HCT116 (cell line): ENCODE measurements at regions not wholly inside any gene's neighbourhood (a gene's known extent, or its start where the extent isn't known, plus 50 kb on each side); places are given as distances from the start of the nearest gene placed in this dataset.

ENCODE experiments used
- ATAC-seq: fragments of 200-7000 bp; cut with Tn5 transposase; 2 replicates; pipeline ENCODE4 v1.9.1; 2020; ENCODE audit warnings: mild to moderate bottlenecking, moderate library complexity
- BruUV-seq: library from RNA; stranded (reverse); fragments of 400-500 nt; replicated peaks from 2 replicates; lab custom pipeline; 2021; lab: Mats Ljungman, UMichigan
- CTCF ChIA-PET: fragments of 300-600 bp; sonication (Branson Sonifier 250); formaldehyde crosslinking; loops from one replicate; lab custom pipeline; 2021; ENCODE audit warnings: antibody characterized with exemption; lab: Charles Lee
- POLR2A ChIA-PET: fragments of 300-600, 350-600 bp; sonication (Branson Sonifier 250); formaldehyde crosslinking; loops from one replicate; lab custom pipeline; 2021; ENCODE audit warnings: antibody characterized with exemption; lab: Charles Lee
- RAD21 ChIA-PET, 2 experiments: fragments of 300-600 bp; sonication (Branson Sonifier 250); formaldehyde crosslinking; loops; one replicate each; lab custom pipeline; 2023; ENCODE audit warnings: low total read pairs in 2 of 2; ENCODE audit not compliant: uncharacterized antibody in 2 of 2, unreplicated experiment in 2 of 2, low non-redundant PET in 1 of 2; lab: Charles Lee
- DNase-seq: peaks from one replicate; pipeline ENCODE4 v3.0.0-alpha.2; 2010; ENCODE audit warnings: low read depth, low spot score
- H2AFZ ChIP-seq: fragments of 200-600 bp; shearing (Covaris generic), sonication (generic); 2 replicates; pipeline ENCODE4 v1.6.1; 2017; ENCODE audit warnings: low read depth, mixed run types, mixed read lengths, antibody characterized with exemption, low read length; ENCODE audit not compliant: poor library complexity, severe bottlenecking
- H3K27ac ChIP-seq: 2 replicates; pipeline ENCODE4 v1.5.1; 2012; ENCODE audit warnings: low read depth, low read length
- H3K27me3 ChIP-seq: fragments of 200-600 bp; sonication (generic); 2 replicates; pipeline ENCODE4 v1.6.1; 2016; ENCODE audit warnings: mixed run types, low read length, mixed read lengths; ENCODE audit not compliant: insufficient read depth
- H3K36me3 ChIP-seq, 2 experiments: fragments of 200-500 bp in 1 of 2; fragments of 200-600 bp in 1 of 2; sonication (Bioruptor generic) in 1 of 2; sonication (generic) in 1 of 2; 2 replicates each; pipeline versions ENCODE4 v1.5.1 to v1.6.1; 2014 to 2016; ENCODE audit warnings: low read length in 2 of 2, inconsistent platforms in 1 of 2, mixed read lengths in 1 of 2, mixed run types in 1 of 2; ENCODE audit not compliant: insufficient read depth in 2 of 2, control insufficient read depth in 1 of 2
- H3K4me1 ChIP-seq, 2 experiments: fragments of 200-600 bp in 1 of 2; sonication (generic) in 1 of 2; 2 replicates each; pipeline versions ENCODE4 v1.5.1 to v1.6.1; 2012 to 2017; ENCODE audit warnings: low read length in 2 of 2, inconsistent platforms in 1 of 2, mild to moderate bottlenecking in 1 of 2, mixed read lengths in 1 of 2, mixed run types in 1 of 2, moderate library complexity in 1 of 2; ENCODE audit not compliant: insufficient read depth in 2 of 2, control insufficient read depth in 1 of 2
- H3K4me2 ChIP-seq: fragments of 200-600 bp; sonication (generic); 2 replicates; pipeline ENCODE4 v1.6.1; 2017; ENCODE audit warnings: mixed run types, low read length, mixed read lengths
- H3K4me3 ChIP-seq, 2 experiments: fragments of 200-600 bp in 1 of 2; sonication (generic) in 1 of 2; replicated peaks in 1 of 2; 2 replicates each; pipeline ENCODE4 v1.5.1; 2011 to 2016; ENCODE audit warnings: low read length in 2 of 2, control low read depth in 1 of 2, low read depth in 1 of 2, mild to moderate bottlenecking in 1 of 2, mixed read lengths in 1 of 2, mixed run types in 1 of 2
- H3K79me2 ChIP-seq: fragments of 200-600 bp; sonication (generic); 2 replicates; pipeline ENCODE4 v1.6.1; 2017; ENCODE audit warnings: mild to moderate bottlenecking, mixed run types, low read length, moderate library complexity, mixed read lengths; ENCODE audit not compliant: insufficient read depth
- H3K9ac ChIP-seq: fragments of 200-600 bp; sonication (generic); 2 replicates; pipeline ENCODE4 v1.6.1; 2016; ENCODE audit warnings: low read length, mixed read lengths
- H3K9me2 ChIP-seq: fragments of 200-600 bp; sonication (generic), shearing (Covaris generic); 2 replicates; pipeline ENCODE4 v1.6.1; 2017; ENCODE audit warnings: mixed run types, mild to moderate bottlenecking, moderate library complexity; ENCODE audit not compliant: insufficient read depth
- H3K9me3 ChIP-seq, 2 experiments: fragments of 200-500 bp in 1 of 2; fragments of 200-600 bp in 1 of 2; sonication (Bioruptor generic) in 1 of 2; sonication (generic) in 1 of 2; 2 replicates each; pipeline ENCODE4 v1.6.1; 2014 to 2017; ENCODE audit warnings: low read length in 2 of 2, mixed read lengths in 2 of 2, inconsistent platforms in 1 of 2, low read depth in 1 of 2, mild to moderate bottlenecking in 1 of 2, mixed run types in 1 of 2, moderate library complexity in 1 of 2; ENCODE audit not compliant: control insufficient read depth in 1 of 2, insufficient read depth in 1 of 2
- H4K20me1 ChIP-seq: fragments of 200-600 bp; sonication (generic), shearing (Covaris generic); 2 replicates; pipeline ENCODE4 v1.6.1; 2017; ENCODE audit warnings: mixed run types, mild to moderate bottlenecking, moderate library complexity; ENCODE audit not compliant: insufficient read depth
- ATF3 ChIP-seq: IDR thresholded peaks from 2 replicates; pipeline ENCODE4 v1.6.1; 2012
- CEBPB ChIP-seq: IDR thresholded peaks from 2 replicates; pipeline ENCODE4 v1.6.1; 2012; ENCODE audit warnings: low read depth
- EGR1 ChIP-seq: IDR thresholded peaks from 2 replicates; pipeline ENCODE4 v1.6.1; 2012; ENCODE audit warnings: low read depth
- EZH2 ChIP-seq: fragments of 200-600 bp; sonication (generic); IDR thresholded peaks from 2 replicates; pipeline ENCODE4 v1.6.1; 2017; ENCODE audit warnings: antibody characterized with exemption, mixed run types
- EZH2phosphoT487 ChIP-seq: fragments of 200-600 bp; IDR thresholded peaks from 2 replicates; pipeline ENCODE4 v1.6.1; 2018; ENCODE audit warnings: antibody characterized with exemption, borderline replicate concordance
- FOSL1 ChIP-seq: IDR thresholded peaks from 2 replicates; pipeline ENCODE4 v1.6.1; 2012; ENCODE audit warnings: low read depth
- JUND ChIP-seq: IDR thresholded peaks from 2 replicates; pipeline ENCODE4 v1.6.1; 2012
- MAX ChIP-seq: IDR thresholded peaks from 2 replicates; pipeline ENCODE4 v1.6.1; 2012
- POLR2A ChIP-seq: IDR thresholded peaks from 2 replicates; pipeline ENCODE4 v1.7.0; 2011; ENCODE audit warnings: borderline replicate concordance; ENCODE audit not compliant: insufficient read depth, insufficient read length; ENCODE audit errors: extremely low read depth
- REST ChIP-seq: IDR thresholded peaks from 2 replicates; pipeline ENCODE4 v1.6.1; 2012; ENCODE audit warnings: low read depth
- SRF ChIP-seq: IDR thresholded peaks from 2 replicates; pipeline ENCODE4 v1.6.1; 2012; ENCODE audit warnings: low read depth
- YY1 ChIP-seq: IDR thresholded peaks from 2 replicates; pipeline ENCODE4 v1.6.1; 2011; ENCODE audit warnings: low read length, low read depth, moderate library complexity, mild to moderate bottlenecking; ENCODE audit not compliant: insufficient replicate concordance; ENCODE audit errors: extremely low read depth
- ZBTB33 ChIP-seq: IDR thresholded peaks from 2 replicates; pipeline ENCODE4 v1.6.1; 2011; ENCODE audit warnings: mild to moderate bottlenecking, low read length, moderate library complexity; ENCODE audit not compliant: insufficient replicate concordance; ENCODE audit errors: extremely low read depth
- ZFX ChIP-seq: fragments of 450-650 bp; IDR thresholded peaks from 2 replicates; pipeline ENCODE4 v1.6.1; 2017
- ZNF274 ChIP-seq: fragments of 200-500 bp; sonication (Bioruptor generic); IDR thresholded peaks from 2 replicates; pipeline ENCODE4 v1.6.1; 2014; ENCODE audit warnings: mild to moderate bottlenecking, low read depth, low read length, inconsistent platforms
- intact Hi-C: fragments of 100-400 bp; cut with micrococcal nuclease; formaldehyde crosslinking; loops from 2 replicates; pipeline ENCODE4 v1.10.0; 2022

- no peak overlapping the region for H3K9ac ChIP-seq
- H3K27me3 ChIP-seq: no peaks in the 10 kb centered on the region
- H3K79me2 ChIP-seq: no peaks in the 10 kb centered on the region
- H3K9me3 ChIP-seq: no peaks in the 10 kb centered on the region
- no peaks in the 10 kb centered on the region for H3K9me2 ChIP-seq
- POLR2A ChIA-PET: no interaction called here
- no peaks in the 10 kb centered on the region for H4K20me1 ChIP-seq
- RAD21 ChIA-PET: no interaction called here
- no peak overlapping the region for H2AFZ ChIP-seq
- BruUV-seq: no TSS peak
- H3K27ac ChIP-seq: no peak overlapping the region
- ATAC-seq: no peak
- intact Hi-C loops: no loop called here
- CTCF ChIA-PET: no interaction called here
- TF ChIP-seq REST (no peak), EZH2phosphoT487 (no peak), POLR2A (no peak), MAX (no peak), YY1 (no peak), SRF (no peak), ATF3 (no peak), JUND (no peak), ZNF274 (no peak), ZFX (no peak), CEBPB (no peak), ZBTB33 (no peak), EGR1 (no peak), EZH2 (no peak), FOSL1 (no peak)
- TF ChIP-seq, all 23 proteins: peak for 0
- no peak overlapping the region for H3K4me3 ChIP-seq
- DNase-seq: no peak
- no peaks in the 10 kb centered on the region for H3K36me3 ChIP-seq
- no peaks in the 10 kb centered on the region for H3K4me1 ChIP-seq
- no peak overlapping the region for H3K4me2 ChIP-seq
Observed at GRCh38 chr3:5678844-5679243, 491.3 kb downstream of the EDEM1 start.
